H1 (cell line): ENCODE measurements at regions not wholly inside any gene's neighbourhood (a gene's known extent, or its start where the extent isn't known, plus 50 kb on each side); places are given as distances from the start of the nearest gene placed in this dataset.

Source experiments
- BRCA1 ChIP-seq: IDR thresholded peaks from 2 replicates; pipeline ENCODE4 v1.6.1; 2012; ENCODE audit warnings: low read depth, low read length, improper control_type of control experiment
- SIX5 ChIP-seq: IDR thresholded peaks from 2 replicates; pipeline ENCODE4 v1.6.1; 2011; ENCODE audit warnings: mild to moderate bottlenecking, low read depth, low read length
- YY1 ChIP-seq: IDR thresholded peaks from 2 replicates; pipeline ENCODE4 v1.6.1; 2011; ENCODE audit warnings: low read depth, mild to moderate bottlenecking, low read length

DNA sequence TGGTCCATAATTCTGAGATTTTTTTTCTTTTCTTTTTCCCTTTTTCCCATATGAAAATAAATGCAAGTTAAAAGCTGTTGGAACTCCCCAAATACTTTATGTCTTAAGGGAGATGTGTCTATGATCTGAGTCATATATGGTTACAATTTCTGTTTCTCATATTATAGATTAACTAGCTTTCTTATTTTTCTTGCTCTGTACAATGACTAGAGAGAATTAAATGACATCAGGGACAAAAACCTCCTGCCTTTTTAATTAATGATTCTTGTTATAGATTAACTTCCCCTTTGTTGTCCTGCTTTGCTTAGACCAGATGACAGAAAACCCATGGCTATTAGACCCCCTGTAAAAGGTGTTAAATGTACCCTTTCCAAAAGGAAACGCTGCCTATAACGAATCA, 643.9 kb upstream of the NXPH2 start (continued):
- TF ChIP-seq BRCA1, result no peak
- TF ChIP-seq YY1, result no peak
- TF ChIP-seq SIX5, result no peak
